Prostate gland (tissue), 2 donors: ENCODE measurements at regions not wholly inside any gene's neighbourhood (a gene's known extent, or its start where the extent isn't known, plus 50 kb on each side); places are given as distances from the start of the nearest gene placed in this dataset.
"Not testable (repeated sequence)": the region's sequence is repeated elsewhere in the genome, so short reads cannot be mapped to it uniquely, and the experiment has no call there.

ENCODE experiments used
- POLR2A ChIP-seq: fragments of 450-650 bp; IDR thresholded peaks from one replicate; pipeline ENCODE4 v1.6.1; 2016; ENCODE audit warnings: antibody characterized with exemption, mild to moderate bottlenecking
- TF ChIP-seq, protein P1 (sequence below), 4 experiments: fragments of 200-600 bp in 2 of 4; fragments of 450-650 bp in 2 of 4; sonication (generic) in 2 of 4; IDR thresholded peaks; 1 replicate in 3 of 4; 2 replicates in 1 of 4; pipeline ENCODE4 v1.5.1; 2016 to 2019; ENCODE audit warnings: antibody characterized with exemption in 4 of 4, mild to moderate bottlenecking in 2 of 4, moderate library complexity in 2 of 4

DNA sequence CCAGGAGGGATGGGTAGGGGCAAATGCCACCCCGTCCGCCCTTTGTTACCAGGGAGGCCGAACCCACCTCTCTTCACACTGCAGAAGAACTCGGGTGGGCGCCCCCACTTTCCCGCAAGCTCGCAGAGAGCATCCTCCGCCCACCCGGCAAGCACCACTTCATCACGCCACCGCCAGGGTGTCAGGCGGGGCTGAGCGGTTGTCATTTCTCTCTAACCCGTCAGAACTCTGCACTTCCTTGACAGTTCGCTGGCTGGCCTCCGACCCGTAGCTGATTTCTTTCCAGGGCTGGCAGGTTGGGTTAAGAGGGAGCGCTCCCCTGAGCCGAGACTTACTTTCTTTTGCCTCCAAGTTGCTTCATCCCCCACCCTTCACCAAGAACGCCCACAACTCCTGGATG, 130.7 kb downstream of the CRLF3 start:
- not testable (repeated sequence) for TF ChIP-seq POLR2A
- TF ChIP-seq, protein P1, sequence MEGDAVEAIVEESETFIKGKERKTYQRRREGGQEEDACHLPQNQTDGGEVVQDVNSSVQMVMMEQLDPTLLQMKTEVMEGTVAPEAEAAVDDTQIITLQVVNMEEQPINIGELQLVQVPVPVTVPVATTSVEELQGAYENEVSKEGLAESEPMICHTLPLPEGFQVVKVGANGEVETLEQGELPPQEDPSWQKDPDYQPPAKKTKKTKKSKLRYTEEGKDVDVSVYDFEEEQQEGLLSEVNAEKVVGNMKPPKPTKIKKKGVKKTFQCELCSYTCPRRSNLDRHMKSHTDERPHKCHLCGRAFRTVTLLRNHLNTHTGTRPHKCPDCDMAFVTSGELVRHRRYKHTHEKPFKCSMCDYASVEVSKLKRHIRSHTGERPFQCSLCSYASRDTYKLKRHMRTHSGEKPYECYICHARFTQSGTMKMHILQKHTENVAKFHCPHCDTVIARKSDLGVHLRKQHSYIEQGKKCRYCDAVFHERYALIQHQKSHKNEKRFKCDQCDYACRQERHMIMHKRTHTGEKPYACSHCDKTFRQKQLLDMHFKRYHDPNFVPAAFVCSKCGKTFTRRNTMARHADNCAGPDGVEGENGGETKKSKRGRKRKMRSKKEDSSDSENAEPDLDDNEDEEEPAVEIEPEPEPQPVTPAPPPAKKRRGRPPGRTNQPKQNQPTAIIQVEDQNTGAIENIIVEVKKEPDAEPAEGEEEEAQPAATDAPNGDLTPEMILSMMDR (IDR thresholded peaks at IDR 0.05) = not testable (repeated sequence)
